ENCODE measurements at regions not wholly inside any gene's neighbourhood (a gene's known extent, or its start where the extent isn't known, plus 50 kb on each side); places are given as distances from the start of the nearest gene placed in this dataset.

DNA sequence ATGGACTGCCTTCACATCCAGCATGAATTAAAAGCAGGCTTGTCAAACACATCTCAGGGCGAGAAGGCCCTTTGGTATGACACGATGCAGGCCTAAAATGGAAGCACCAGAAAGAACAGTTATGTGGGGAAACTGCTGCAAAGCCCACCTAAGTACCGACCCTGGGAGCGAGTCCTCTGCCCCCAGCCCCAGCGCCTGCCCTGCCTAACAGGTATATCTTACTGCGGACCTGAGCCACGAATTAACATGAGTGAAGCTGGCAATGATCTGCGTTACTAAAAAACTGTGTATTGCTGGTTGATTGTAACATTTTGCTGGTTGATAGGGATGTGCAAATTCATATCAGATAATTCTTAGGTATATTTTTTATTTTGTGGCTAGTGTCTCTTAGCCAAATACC lies 441.5 kb downstream of the ZNF516 start:
- Histone ChIP-seq H3K4me3 (no peak overlapping the region), H3K4me1 (no peaks in the 10 kb centered on the region), H3K9me3 (no peaks in the 10 kb centered on the region), H3K36me3 (no peaks in the 10 kb centered on the region), H3K27me3 (no peaks in the 10 kb centered on the region), H3K27ac (no peak overlapping the region)
- TF ChIP-seq POLR2A (IDR thresholded peaks at IDR 0.05): no peak
- TF ChIP-seq, protein P1, sequence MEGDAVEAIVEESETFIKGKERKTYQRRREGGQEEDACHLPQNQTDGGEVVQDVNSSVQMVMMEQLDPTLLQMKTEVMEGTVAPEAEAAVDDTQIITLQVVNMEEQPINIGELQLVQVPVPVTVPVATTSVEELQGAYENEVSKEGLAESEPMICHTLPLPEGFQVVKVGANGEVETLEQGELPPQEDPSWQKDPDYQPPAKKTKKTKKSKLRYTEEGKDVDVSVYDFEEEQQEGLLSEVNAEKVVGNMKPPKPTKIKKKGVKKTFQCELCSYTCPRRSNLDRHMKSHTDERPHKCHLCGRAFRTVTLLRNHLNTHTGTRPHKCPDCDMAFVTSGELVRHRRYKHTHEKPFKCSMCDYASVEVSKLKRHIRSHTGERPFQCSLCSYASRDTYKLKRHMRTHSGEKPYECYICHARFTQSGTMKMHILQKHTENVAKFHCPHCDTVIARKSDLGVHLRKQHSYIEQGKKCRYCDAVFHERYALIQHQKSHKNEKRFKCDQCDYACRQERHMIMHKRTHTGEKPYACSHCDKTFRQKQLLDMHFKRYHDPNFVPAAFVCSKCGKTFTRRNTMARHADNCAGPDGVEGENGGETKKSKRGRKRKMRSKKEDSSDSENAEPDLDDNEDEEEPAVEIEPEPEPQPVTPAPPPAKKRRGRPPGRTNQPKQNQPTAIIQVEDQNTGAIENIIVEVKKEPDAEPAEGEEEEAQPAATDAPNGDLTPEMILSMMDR (IDR thresholded peaks at IDR 0.05): no peak
- DNase-seq: no peak

DNA sequence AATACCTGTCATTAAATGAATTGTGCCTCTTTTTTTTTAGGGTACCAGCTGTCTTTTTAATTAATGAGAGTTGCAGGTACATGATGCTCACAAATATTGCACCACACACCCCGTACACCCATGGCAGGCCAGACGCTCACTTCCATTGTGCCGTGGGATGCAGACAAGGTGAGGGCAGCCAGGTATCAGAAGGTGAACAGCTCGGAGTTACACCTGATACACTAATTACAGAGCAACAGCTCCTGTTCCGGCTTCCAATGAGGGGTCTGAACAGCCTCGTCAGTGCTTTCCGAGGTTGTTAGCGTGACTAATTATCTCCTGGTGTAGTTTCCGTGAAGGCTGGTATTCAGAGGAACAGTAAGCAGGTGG lies 442.8 kb downstream of the ZNF516 start:
- no peak for DNase-seq
- Histone ChIP-seq H3K36me3 (no peaks in the 10 kb centered on the region), H3K4me3 (no peak overlapping the region), H3K27ac (no peak overlapping the region), H3K27me3 (no peaks in the 10 kb centered on the region), H3K9me3 (no peaks in the 10 kb centered on the region), H3K4me1 (no peaks in the 10 kb centered on the region)
- TF ChIP-seq, protein P1 (IDR thresholded peaks at IDR 0.05): no peak
- no peak for TF ChIP-seq POLR2A (IDR thresholded peaks at IDR 0.05)

DNA sequence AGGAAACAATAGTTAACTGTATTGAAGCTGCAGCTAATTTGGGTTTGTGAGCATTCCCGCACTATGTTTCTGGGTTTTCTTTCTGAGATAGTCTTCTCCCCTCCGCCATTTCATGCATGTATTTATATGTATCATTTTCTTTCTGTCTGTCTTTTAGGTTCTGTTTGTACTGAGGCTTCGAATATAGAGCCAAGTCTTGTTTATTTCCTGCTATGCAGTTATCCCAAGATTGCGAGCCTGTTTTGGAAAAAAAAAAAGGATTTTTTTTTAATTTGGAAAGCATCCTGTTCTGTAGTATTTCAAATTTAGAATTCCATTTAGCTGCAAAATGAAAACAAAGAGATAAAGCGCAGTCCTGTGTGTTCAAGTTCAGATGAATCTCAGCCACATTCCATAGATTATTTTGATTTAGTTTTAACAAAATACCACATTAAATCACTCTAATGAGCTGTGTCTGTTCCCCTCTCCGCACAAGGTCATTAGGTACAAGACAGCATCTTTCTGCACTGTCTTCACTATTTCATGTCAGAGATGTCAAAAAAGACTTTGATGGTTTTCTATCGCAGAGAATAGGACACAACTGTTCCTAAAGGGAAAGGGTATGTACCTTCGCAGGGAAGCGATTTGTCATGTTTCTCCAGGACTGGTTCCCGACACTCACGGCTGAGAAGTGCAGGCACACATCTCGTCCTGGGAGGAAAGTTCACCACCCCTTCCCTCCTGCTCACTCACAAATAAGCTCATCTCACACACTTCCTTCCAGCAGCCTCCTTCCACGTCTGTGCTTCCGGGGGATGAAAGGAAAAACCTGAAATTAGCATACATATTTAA lies 443.4 kb downstream of the ZNF516 start:
- TF ChIP-seq, protein P1 (IDR thresholded peaks at IDR 0.05): no peak
- no peak for TF ChIP-seq POLR2A (IDR thresholded peaks at IDR 0.05)

DNA sequence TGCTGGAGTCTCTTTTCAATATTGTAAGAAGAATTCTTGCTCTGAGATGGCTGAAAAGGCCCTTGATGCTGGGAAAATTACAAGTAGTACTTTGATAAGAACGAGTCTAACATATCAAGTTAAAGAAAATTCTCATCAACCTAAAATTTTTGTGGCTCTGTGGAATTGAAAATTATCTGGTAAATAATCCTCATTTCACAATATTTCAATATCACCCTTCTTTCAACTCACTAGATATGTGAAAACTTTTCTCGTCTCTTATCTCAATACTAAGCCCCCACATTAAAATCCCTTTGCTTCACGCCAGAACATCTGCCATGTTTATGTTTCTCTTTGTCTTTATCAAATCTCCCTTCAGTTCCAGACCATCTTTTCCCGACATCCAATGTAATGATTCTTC lies 448.8 kb downstream of the ZNF516 start:
- TF ChIP-seq POLR2A (IDR thresholded peaks at IDR 0.05): no peak
- TF ChIP-seq, protein P1 (IDR thresholded peaks at IDR 0.05): no peak
- no peaks in the 10 kb centered on the region for H3K36me3 ChIP-seq
- no peaks in the 10 kb centered on the region for H3K9me3 ChIP-seq
- H3K27me3 ChIP-seq: no peaks in the 10 kb centered on the region
- DNase-seq: no peak
- H3K4me3 ChIP-seq: no peak overlapping the region
- H3K27ac ChIP-seq: no peak overlapping the region
- no peaks in the 10 kb centered on the region for H3K4me1 ChIP-seq

More for the DNA sequence above, 443.4 kb downstream of the ZNF516 start:
- H3K9me3 ChIP-seq: no peaks in the 10 kb centered on the region
- H3K36me3 ChIP-seq: no peaks in the 10 kb centered on the region
- no peaks in the 10 kb centered on the region for H3K4me1 ChIP-seq
- no peak for DNase-seq
- no peak overlapping the region for H3K4me3 ChIP-seq
- no peak overlapping the region for H3K27ac ChIP-seq
- no peaks in the 10 kb centered on the region for H3K27me3 ChIP-seq

DNA sequence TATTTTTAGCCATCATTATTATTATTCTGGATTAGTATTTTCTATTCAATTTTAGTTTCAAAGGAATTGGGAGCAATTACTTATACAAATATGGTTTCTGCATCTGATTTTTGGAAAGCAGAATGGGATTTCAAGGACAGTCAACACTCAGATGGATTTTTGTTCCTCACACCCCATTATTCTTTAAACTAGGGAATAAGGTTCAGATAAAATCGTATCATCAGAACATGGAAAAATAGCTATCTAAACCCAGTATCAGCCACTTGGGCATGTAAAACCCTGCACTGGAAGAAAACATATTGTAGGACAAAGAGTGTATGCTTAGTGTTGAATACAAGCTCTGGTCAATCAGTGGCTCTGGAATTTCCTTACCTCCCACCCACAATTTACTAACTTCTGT lies 452.5 kb downstream of the ZNF516 start:
- H3K4me1 ChIP-seq: no peaks in the 10 kb centered on the region
- H3K4me3 ChIP-seq: no peak overlapping the region
- H3K27ac ChIP-seq: no peak overlapping the region
- no peaks in the 10 kb centered on the region for H3K27me3 ChIP-seq
- DNase-seq: no peak
- TF ChIP-seq, protein P1 (IDR thresholded peaks at IDR 0.05): no peak
- no peaks in the 10 kb centered on the region for H3K36me3 ChIP-seq
- H3K9me3 ChIP-seq: no peaks in the 10 kb centered on the region
